ENCODE measurements at regions not wholly inside any gene's neighbourhood (a gene's known extent, or its start where the extent isn't known, plus 50 kb on each side); places are given as distances from the start of the nearest gene placed in this dataset.

GRCh38 chrX:134747006-134747405 is 50.0 kb downstream of the PABIR2 start:
- Histone ChIP-seq H3K27ac (no peak overlapping the region), H3K4me3 (no peak overlapping the region)

GRCh38 chrX:134746410-134746785 is 50.6 kb downstream of the PABIR2 start:
- Histone ChIP-seq H3K27ac (no peak overlapping the region), H3K4me3 (no peak overlapping the region)

- H3K4me3 ChIP-seq, result no peak overlapping the region
- no peak overlapping the region for H3K27ac ChIP-seq
Observed at GRCh38 chrX:134745636-134746409, 51.2 kb downstream of the PABIR2 start.

- no peak overlapping the region for H3K27ac ChIP-seq
- H3K4me3 ChIP-seq, result no peak overlapping the region
Observed at GRCh38 chrX:134743091-134743490, 53.9 kb downstream of the PABIR2 start.

GRCh38 chrX:134742573-134742972 is 54.4 kb downstream of the PABIR2 start:
- Histone ChIP-seq H3K4me3 (no peak overlapping the region), H3K27ac (peak overlapping the region in 1 of 21 experiments; percentile 21)

- no peak overlapping the region for H3K4me3 ChIP-seq
- H3K27ac ChIP-seq, result no peak overlapping the region
Observed at GRCh38 chrX:134741746-134742145, 55.3 kb downstream of the PABIR2 start.

- H3K27ac ChIP-seq, result no peak overlapping the region
- H3K4me3 ChIP-seq, result no peak overlapping the region
Observed at GRCh38 chrX:134738986-134739740, 57.8 kb downstream of the PABIR2 start.

- H3K27ac ChIP-seq, result no peak overlapping the region
- no peak overlapping the region for H3K4me3 ChIP-seq
Observed at GRCh38 chrX:134738445-134738844, 58.6 kb downstream of the PABIR2 start.

- no peak overlapping the region for H3K4me3 ChIP-seq
- no peak overlapping the region for H3K27ac ChIP-seq
Observed at GRCh38 chrX:134737721-134738369, 59.2 kb downstream of the PABIR2 start.

- Histone ChIP-seq H3K4me3 (no peak overlapping the region), H3K27ac (no peak overlapping the region)
Observed at GRCh38 chrX:134737061-134737460, 59.9 kb downstream of the PABIR2 start.

- H3K4me3 ChIP-seq, result no peak overlapping the region
- no peak overlapping the region for H3K27ac ChIP-seq
Observed at GRCh38 chrX:134736356-134736755, 60.6 kb downstream of the PABIR2 start.

- Histone ChIP-seq H3K27ac (no peak overlapping the region), H3K4me3 (no peak overlapping the region)
Observed at GRCh38 chrX:134735015-134735414, 62.0 kb downstream of the PABIR2 start.

GRCh38 chrX:134734466-134734952 is 62.5 kb downstream of the PABIR2 start:
- no peak overlapping the region for H3K27ac ChIP-seq
- H3K4me3 ChIP-seq, result no peak overlapping the region

- H3K4me3 ChIP-seq, result no peak overlapping the region
- no peak overlapping the region for H3K27ac ChIP-seq
Observed at GRCh38 chrX:134733591-134733990, 63.4 kb downstream of the PABIR2 start.

- Histone ChIP-seq H3K4me3 (no peak overlapping the region), H3K27ac (no peak overlapping the region)
Observed at GRCh38 chrX:134732676-134733075, 64.3 kb downstream of the PABIR2 start.

- Histone ChIP-seq H3K27ac (no peak overlapping the region), H3K4me3 (no peak overlapping the region)
Observed at GRCh38 chrX:134732152-134732551, 64.9 kb downstream of the PABIR2 start.

- Histone ChIP-seq H3K4me3 (no peak overlapping the region), H3K27ac (no peak overlapping the region)
Observed at GRCh38 chrX:134727363-134727762, 69.1 kb upstream of the PLAC1 start.

- Histone ChIP-seq H3K27ac (no peak overlapping the region), H3K4me3 (no peak overlapping the region)
Observed at GRCh38 chrX:134725103-134725690, 66.9 kb upstream of the PLAC1 start.

GRCh38 chrX:134721766-134722532 is 63.7 kb upstream of the PLAC1 start:
- H3K4me3 ChIP-seq, result no peak overlapping the region
- H3K27ac ChIP-seq, result no peak overlapping the region

GRCh38 chrX:134718966-134719317 is 60.7 kb upstream of the PLAC1 start:
- H3K27ac ChIP-seq, result no peak overlapping the region

More at GRCh38 chrX:134718966-134719317, 60.7 kb upstream of the PLAC1 start:
- no peak overlapping the region for H3K4me3 ChIP-seq
